ENCODE measurements at regions not wholly inside any gene's neighbourhood (a gene's known extent, or its start where the extent isn't known, plus 50 kb on each side); places are given as distances from the start of the nearest gene placed in this dataset.
"Not testable (repeated sequence)": the region's sequence is repeated elsewhere in the genome, so short reads cannot be mapped to it uniquely, and the experiment has no call there.

- DNase-seq (ENCODE audit: low read depth in 3 of 3, low spot score in 2 of 3), result no peak
Measured at GRCh38 chr17:77332034-77332971, 191.5 kb downstream of the SEC14L1 start.

GRCh38 chr17:77332981-77333685, 192.4 kb downstream of the SEC14L1 start:
- no peak for DNase-seq (ENCODE audit: low read depth in 3 of 3, low spot score in 2 of 3)

- no peak for DNase-seq (ENCODE audit: low read depth in 3 of 3, low spot score in 2 of 3)
Measured at GRCh38 chr17:77337150-77337549, 196.4 kb downstream of the SEC14L1 start.

- no peak for DNase-seq (ENCODE audit: low read depth in 3 of 3, low spot score in 2 of 3)
Measured at GRCh38 chr17:77341069-77341541, 200.3 kb downstream of the SEC14L1 start.

- DNase-seq (ENCODE audit: low read depth in 3 of 3, low spot score in 2 of 3), result not testable (repeated sequence)
Measured at GRCh38 chr17:77342656-77342990, 201.9 kb downstream of the SEC14L1 start.

GRCh38 chr17:77343031-77343800, 202.4 kb downstream of the SEC14L1 start:
- no peak for DNase-seq (ENCODE audit: low read depth in 3 of 3, low spot score in 2 of 3)

- DNase-seq (ENCODE audit: low read depth in 3 of 3, low spot score in 2 of 3), result no peak
Measured at GRCh38 chr17:77344038-77344437, 203.3 kb downstream of the SEC14L1 start.

- no peak for DNase-seq (ENCODE audit: low read depth in 3 of 3, low spot score in 2 of 3)
Measured at GRCh38 chr17:77345260-77345910, 204.6 kb downstream of the SEC14L1 start.

- no peak for DNase-seq (ENCODE audit: low read depth in 3 of 3, low spot score in 2 of 3)
Measured at GRCh38 chr17:77346765-77347164, 206.0 kb downstream of the SEC14L1 start.

- DNase-seq (ENCODE audit: low read depth in 3 of 3, low spot score in 2 of 3), result no peak
Measured at GRCh38 chr17:77347544-77347943, 206.8 kb downstream of the SEC14L1 start.

GRCh38 chr17:77349976-77350830, 209.4 kb downstream of the SEC14L1 start:
- no peak for DNase-seq (ENCODE audit: low read depth in 3 of 3, low spot score in 2 of 3)

- DNase-seq (ENCODE audit: low read depth in 3 of 3, low spot score in 2 of 3), result no peak
Measured at GRCh38 chr17:77352441-77352840, 211.7 kb downstream of the SEC14L1 start.

GRCh38 chr17:77352996-77353395, 212.2 kb downstream of the SEC14L1 start:
- DNase-seq (ENCODE audit: low read depth in 3 of 3, low spot score in 2 of 3), result no peak

GRCh38 chr17:77353684-77354419, 213.1 kb downstream of the SEC14L1 start:
- no peak for DNase-seq (ENCODE audit: low read depth in 3 of 3, low spot score in 2 of 3)

GRCh38 chr17:77354420-77354669, 213.6 kb downstream of the SEC14L1 start:
- DNase-seq (ENCODE audit: low read depth in 3 of 3, low spot score in 2 of 3), result no peak

- DNase-seq (ENCODE audit: low read depth in 3 of 3, low spot score in 2 of 3), result no peak
Measured at GRCh38 chr17:77354670-77355455, 214.1 kb downstream of the SEC14L1 start.

GRCh38 chr17:77356109-77356689, 215.4 kb downstream of the SEC14L1 start:
- no peak for DNase-seq (ENCODE audit: low read depth in 3 of 3, low spot score in 2 of 3)

GRCh38 chr17:77356690-77357201, 216.0 kb downstream of the SEC14L1 start:
- no peak for DNase-seq (ENCODE audit: low read depth in 3 of 3, low spot score in 2 of 3)
